Suppressor macrophage treated with lipopolysaccharide for 4 hours (primary cell): ENCODE measurements at regions not wholly inside any gene's neighbourhood (a gene's known extent, or its start where the extent isn't known, plus 50 kb on each side); places are given as distances from the start of the nearest gene placed in this dataset.

ENCODE experiments used
- DNase-seq: peaks from one replicate; pipeline ENCODE4 v3.0.0-alpha.2; 2020

DNA sequence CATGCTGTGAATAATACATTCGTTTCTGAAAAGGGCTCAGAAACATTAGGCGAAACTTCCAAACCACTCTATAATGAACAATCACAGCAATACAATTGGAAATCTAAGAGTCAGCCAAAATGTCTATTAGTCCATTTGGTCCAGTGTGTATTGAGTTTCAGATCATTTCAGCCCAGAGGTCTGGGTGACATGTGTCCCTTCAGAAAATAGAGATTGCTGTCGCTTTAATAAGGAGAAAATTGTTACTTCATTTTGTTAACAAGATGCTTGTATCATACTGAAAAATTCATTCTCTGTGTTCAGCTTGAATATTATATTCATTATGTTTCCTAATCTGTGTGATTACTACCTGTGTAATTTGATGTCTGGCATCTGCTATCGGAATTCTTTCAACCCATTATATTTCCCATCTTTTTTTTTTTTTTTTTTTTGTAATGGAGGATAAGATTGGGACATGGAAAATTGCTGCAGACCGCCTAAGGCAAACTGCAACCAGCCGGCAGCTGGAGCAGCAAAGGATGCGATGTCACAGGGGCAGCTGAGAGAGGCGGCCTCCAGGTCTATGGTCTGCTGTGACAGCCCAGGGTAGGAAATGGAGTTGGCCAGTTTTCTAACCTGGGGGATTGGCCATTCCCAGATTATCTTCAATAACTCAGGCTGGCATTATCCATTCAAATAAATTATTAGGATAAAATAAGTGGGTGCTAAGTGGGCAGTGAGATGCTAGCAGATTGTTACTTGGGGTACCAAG, 170.9 kb upstream of the NPVF start:
- no peak for DNase-seq

DNA sequence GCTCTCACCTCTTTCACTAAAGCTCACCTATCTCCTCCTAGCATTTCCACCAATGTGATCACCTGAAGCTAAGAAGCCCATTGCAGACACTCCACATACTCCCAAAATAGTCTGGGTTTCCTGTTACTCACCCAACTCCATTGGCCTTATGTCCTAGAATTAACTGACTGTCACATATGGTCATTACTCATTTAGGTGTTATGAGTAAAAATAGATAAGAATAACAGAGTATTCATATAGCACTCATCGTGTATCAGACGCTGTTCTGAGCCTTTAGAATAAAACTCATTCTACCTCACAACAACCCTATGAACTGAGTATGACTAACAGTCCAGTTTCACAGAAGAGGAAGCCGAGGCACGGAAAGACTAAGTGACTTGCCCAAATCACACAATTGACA, 174.2 kb upstream of the NPVF start:
- DNase-seq: no peak

DNA sequence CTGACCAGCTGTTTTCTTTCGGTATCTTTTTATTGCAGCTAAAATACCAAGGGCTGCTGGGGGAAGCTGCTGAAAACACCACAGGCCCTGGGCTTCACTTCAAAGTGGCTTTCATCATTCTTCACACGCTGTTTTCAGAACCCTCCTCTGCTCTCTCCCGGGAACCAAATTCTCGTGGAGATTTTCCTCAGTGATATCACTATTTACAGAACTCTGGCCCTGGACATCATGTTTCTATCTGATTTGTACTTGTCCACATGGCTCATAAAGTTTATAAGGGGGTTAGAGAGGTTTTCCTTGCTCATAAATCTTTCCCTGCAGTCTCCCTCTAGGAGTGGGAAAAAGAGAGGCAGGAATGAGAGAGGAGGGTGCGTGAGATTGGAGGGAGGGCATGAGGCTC, 177.4 kb upstream of the NPVF start:
- no peak for DNase-seq

DNA sequence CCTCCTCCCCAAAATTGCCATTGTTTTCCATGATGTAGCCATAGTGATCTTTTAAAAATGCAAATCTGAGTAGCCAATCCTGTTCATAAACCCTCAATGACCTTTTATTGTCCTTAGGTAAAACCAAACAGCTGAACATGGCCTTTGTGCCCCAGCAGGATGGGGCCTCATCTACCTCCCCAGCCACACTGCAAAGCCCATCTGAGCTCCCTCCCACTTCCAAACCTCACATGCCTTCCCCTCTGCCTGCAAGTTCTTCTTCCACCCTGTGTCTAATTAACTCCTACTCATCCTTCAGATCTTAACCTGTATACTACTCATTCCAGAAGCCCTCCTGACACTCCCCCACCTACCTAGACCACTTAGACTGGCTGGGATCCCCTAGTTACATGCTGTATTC, 178.8 kb upstream of the NPVF start:
- DNase-seq: no peak

DNA sequence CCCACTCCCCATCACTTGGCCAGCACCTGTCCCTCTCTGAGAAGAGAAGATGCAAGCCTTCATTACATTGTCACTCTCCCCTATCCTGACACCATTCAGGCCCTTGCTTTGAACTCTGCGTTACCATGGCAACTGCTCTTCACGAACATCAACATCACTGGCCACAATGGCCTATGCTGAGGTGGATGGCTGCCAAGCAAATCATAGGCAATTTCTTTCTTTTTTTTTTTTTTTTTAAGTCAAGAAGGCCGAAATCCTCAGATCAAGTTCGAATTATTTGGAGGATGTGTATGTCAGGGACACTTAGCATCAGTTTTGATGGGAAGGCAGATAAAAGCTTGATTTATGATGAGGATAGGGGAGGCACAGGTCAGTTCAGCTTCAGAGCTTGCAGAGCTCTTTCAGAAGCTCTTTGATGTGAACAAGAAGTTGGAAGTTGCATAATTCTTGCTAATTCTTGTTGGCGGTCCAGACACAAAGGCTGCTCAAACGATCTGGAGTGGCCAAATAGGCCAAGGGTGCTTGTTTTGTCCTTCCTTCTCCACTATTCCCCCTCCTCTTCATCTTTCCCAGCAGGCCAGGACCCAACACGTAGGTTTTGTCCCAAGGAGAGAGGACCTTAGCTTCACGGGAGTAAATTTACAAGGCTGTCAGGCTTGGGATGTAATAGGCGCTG, 179.9 kb upstream of the NPVF start:
- DNase-seq: no peak

DNA sequence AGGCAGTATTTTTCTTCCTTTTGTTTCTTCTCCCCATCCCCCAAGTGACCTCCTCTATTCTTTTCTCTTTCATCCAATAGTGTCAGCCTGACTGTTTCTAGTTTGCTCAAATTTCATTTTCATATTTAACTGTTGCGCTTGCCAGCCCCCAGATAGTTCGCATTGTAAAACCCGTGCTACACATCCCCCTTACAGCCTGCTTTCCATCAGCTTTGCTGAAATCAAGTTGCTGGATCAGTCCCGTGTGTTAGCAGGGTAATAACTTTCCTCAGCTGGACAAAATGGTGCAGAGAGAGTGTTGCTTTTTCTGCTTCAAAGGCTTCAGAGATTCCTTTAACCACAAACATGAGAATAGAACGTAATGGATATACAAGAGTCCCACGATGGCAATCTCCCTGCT, 180.6 kb upstream of the NPVF start:
- DNase-seq: no peak

DNA sequence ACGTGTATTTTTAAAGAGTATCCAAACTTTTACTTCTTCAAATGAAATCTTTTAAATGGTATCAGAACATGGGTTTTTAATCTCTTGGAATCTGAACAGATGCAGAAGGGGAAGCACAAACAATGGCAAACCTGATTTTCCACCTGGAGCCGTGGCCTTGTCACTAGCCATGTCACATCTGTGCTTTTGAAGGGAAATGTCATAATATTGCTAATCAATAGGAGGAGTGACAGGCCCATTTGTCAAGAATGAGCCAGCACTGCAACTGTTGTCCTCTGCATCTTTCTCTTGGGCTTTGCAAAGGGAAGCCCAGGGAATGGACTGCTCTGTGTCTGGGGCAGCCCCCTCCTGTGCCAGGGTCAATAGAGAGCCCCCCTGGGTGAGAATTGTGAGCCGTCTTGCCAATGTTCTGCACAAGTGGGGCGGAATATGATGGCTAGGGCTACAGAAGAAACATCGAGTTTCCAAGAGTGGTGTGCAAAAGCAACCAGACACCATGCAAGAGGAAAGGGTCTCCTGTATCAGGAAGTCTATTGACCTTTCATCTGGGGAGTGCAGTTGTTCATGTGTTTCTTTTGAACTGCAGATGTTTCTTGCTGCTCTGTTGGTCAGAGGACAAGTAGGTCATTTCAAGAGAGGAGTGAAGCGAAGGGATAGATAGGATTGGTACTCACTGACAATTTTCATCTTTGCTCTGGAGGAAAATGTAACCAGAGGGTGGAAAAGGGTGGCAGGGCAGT, 181.8 kb upstream of the NPVF start:
- no peak for DNase-seq

DNA sequence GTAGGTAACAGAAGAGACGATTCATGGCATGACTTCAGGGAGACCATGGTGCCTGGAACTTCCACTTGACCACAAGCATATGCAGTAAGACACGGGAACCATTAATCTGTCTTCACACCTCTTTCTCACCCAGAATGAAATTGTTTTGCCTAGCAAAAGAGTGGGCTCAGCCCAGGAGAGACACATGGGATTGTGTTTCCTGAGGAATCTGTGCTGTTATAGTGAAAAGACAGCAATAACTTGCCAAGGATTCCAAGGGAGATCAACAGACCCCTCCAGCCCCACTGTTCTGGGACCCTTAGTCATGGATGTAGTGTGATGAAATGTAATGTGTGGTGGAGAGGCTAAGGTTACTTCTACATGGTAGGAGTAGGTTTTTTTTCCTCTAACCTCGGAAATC, 192.5 kb upstream of the NPVF start:
- no peak for DNase-seq

DNA sequence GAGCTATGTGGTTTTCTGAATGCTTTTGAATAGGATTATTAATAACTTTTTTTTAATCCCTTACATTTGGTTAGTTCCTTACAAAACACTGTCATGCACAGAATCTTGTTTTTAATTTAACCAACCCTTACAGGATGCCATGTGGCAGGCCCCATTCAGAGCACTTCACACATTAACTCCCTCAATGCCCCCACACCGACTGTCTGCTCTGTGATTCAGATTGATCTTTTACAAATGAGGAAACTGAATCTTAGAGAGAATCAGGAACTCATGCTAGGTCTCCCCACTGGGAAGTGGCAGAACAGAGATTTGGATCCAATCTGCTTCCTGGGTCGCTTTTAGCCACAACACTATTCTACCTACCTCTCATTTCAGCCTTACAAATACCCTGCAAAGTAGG, 195.8 kb upstream of the NPVF start:
- DNase-seq: no peak

DNA sequence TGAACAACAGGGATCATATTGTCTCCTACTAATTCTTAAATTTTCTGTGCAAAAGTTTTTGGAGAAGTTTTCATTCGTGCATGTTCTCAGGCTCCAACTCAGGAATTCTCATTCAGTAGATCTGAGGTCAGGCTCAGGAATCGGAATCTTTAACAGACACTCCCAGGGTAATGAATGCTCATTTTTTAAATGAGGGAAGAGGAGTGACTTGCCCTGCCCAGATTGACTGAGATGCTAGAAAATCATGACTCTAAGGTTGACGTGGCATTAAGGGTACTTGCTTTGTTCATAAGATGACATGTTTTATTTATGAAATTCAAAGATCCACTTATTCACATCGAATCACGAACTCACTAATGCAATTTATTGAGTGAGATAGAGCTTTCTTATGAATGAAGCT, 196.6 kb upstream of the NPVF start:
- DNase-seq: no peak

DNA sequence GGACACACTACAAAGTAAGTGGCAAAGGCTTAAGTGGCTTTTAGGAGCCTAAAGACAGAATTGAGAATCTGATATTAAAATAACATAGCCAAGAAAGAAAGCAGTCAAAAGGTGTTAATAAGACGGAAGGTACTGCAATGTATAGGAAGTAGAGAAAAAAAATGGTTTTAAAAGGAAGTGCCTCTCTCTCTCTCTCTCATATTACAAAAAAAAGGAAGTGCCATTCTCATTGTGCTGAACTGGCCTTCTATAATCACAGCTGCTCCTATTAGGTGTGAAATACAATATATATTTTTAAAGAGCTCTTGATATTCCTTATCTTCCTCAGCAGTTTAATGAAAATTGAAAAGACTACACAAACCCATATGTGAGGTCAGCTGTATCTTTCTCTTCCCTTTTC, 199.4 kb upstream of the NPVF start:
- DNase-seq: peak; percentile 3

DNA sequence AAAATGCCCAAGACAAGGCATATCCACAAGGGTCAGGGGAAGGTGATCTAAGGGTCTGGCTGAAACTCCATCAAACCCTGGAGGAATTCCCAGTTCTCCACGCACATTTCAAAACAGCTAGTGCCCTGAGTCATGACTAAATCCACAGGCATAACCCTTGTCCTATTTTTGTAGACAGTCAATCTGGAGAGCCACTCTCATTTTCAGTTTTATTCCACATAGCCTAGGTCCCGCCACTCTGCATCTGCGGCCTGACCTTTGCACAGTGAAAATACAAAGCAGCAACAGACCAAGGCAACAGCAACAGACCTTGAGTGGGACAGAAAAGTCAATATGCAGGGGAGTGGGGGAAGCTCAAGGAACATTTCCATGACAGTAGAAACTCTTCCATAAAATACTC, 201.4 kb upstream of the NPVF start:
- DNase-seq: no peak

DNA sequence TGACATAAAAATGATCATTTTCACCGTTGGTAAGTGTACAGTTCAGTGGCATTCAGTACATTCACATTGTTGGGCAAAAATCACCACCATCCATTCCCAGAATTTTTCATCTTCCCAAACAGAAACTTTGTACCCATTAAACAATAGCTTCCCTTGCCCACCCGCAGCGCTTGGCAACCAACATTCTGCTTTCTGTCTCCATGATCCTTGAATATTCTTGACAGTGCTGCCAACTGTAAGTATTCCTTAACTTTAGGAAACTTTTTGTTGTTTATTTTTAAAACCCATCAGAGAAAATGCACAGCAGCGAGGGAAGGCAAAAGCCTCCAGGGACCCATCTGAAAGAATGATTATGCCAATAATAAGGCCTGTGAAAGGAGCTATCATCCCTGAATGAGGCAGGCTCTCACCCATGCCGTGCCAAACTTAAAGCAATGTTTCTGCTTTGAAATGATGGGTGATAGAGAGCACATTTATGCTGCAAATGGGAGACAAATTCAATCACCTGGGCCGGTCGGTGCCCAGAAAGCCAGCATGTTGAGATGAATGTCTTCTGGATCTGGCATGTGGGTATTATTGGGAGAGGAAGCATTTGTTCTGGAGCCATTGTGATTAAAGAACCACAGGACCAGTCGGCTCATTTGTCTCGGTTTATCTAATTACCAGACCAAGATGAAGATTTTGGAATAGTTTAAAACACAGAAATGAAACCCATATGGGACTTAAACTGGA, 202.1 kb upstream of the NPVF start:
- no peak for DNase-seq

DNA sequence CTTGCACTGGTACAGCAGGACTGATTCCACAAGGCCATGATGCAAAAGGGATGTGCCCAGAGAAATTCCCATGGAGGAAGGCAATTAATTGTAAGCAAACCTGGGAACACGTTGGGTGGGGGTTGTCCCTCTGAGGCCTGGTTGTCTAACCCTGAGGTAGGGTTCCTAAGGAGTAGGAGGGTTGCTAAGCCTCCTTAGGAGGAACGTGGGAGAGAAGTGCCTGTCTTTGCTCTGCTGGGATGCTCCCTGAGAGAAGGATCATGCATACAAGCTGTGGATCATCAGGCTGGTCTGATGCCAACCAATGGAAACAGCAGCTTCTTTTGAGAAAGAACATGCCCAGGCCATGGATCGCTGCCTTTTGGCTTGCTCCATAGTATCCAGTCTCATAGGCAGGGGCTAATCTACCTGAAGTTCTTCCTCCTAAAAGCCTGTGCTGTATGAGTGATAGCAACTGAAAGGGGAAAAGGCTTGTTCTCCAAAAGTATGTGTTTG, 203.7 kb upstream of the NPVF start:
- no peak for DNase-seq

DNA sequence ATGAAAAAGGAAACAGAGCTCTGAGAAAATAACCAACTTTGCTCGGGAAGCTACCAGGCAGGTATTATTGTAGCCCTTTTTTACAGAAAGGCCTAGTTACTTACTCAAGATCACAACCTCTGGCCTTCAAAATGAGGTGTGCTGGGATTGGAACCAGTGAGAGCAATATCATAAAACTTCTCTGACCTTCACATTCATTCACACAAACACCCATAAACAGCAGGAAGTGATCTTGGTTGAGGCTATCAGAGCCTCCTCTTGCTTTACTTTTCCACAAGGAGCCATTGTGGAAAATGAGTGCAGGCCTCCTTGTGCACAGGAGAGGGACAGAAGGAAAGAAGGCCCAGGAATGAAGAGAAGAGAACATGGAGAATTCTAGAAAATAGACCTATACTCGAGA, 204.5 kb upstream of the NPVF start:
- DNase-seq: no peak

DNA sequence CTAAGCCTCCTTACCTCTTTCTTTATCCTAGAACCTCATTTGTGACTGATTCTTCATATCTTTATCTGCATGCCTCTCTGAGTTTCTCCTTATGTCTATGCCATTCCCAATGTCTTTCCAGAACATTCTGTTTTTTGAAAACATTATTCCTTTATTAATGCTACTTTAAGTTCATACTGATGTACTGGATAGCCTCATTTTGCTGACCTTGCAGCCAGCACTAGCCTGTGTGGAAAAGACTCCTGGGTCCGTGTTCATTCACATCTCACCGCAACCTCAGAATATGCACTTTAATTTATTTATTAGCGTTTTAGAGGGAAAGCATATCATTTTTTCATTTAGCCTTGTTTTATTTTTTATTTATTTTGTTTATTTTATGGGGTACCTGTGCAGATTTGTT, 208.1 kb upstream of the NPVF start:
- no peak for DNase-seq

DNA sequence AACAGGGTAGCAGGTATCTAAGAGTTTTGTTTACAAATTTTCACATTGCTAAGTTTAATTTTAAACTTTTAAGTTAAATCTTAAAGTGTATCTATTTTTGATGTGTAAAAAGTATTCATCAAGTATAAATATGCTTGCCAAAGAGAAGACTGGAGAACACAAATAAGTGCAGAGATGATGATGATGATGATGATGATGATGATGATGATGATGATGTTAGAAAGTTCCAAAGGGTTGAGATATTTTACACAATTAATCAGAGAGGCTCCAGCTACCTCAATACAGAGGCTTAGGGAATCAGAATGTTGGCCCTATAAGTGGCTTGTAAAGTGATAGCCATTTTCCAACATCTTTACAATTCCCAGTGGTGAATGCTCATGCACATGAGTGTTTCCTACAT, 209.0 kb upstream of the NPVF start:
- DNase-seq: no peak

DNA sequence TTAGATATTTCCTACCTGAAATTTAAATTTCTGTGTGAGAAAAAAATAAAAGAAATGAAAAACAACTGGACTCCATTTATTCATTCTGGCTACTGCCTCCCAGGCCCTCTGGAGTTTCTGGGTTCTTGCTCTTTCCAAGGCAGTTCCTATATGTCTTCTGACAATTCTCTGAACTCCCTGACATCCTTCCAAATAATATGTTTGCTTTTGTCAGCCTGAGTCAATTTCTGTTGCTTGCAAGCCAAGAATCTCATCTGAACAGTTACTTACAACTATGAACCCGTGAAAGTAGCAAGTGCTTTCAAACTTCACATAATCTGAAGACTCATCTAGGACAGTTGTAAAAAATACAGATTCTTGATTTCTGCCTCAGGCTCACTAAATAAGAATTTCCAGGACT, 216.7 kb upstream of the NPVF start:
- DNase-seq: no peak

DNA sequence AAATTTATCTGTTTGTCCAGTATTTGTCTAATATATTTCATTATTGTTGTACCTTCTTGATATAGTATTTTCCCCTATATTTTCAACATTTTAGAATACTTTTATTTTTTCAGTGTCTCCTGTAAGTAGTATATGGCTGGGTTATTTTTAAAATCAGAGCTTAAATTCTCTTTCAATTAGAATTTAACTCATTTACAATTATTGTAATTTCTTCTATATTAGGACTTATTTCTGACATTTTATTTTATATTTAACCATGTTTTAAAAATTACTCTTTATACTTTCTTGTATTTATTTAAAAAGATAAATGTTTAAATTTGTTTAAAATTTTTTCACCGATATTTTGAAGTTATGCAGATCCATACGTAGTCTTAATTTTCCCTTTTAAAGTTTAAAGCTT, 220.0 kb upstream of the NPVF start:
- DNase-seq: no peak

DNA sequence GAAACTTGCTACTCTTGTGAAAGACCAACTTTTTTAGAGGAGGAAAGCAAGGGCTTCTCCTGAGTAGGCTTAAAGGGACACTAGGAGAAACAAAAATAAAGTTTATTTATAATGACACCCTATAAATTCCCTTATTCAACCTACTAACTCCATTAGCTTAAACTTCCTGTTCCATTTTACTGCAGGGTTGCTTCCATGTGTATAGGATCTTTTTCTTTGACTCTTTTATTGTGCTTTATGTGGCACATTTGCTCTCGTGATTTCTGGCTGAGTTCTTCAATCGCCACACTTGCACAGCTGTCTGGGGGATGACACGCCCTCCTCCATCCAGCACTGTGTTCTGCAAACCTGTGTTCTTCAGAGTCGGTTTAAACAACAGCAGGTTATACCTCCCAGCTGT, 225.7 kb upstream of the NPVF start:
- no peak for DNase-seq

DNA sequence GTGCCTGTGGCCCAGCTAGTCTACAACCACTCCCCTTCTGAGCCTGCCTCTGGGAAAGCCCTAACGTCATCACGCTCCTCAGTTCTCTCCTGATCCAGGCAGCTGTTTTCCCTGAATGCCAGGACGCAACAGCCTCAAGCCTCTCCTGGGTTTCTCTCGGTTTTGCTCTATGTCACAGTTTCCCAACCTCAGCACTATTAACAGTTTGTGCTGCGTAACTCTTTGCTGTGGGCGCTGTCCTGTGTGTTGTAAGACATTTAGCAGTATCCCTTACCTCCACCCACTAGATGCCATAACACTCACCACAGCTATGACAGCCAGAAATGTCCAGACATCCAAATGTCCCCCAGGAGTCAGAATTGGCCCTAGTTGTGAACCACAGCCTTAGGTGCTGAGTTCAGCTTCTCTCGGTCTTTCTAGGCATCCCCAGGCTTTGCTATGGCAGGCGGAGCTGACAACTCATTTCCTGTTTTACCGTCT, 226.3 kb upstream of the NPVF start:
- DNase-seq: peak; percentile 18

DNA sequence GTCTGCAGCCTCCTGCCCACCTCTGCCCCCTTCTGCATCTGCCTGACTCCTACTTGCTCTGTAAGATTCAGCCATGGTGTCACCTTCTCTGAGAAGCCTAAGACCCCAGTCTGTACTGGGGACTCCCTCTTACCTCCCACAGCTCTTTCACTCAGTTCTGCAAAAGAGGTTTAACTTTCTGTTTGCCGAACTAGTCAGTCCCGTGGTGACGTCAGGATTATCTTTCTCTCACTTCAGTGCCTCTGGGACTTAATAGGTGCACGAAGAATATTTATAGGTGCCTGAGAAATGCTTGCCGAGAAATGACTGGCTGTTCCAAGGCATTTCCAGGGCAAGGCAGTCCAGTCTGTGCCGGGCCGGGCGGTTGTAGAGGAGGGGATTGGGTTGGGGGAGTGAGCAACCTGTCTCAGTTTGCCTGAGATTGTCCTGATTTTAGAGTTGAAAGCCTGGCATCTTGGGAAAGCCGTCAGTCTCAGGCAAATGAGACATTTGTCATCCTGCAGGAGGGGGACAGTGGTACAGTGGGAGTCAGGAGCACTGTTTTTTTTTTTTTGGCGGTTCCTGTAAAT, 227.5 kb upstream of the NPVF start:
- DNase-seq: no peak
